ENCODE measurements at regions not wholly inside any gene's neighbourhood (a gene's known extent, or its start where the extent isn't known, plus 50 kb on each side); places are given as distances from the start of the nearest gene placed in this dataset.

- TF ChIP-seq CTCF (IDR thresholded peaks at IDR 0.05; ENCODE audit: poor library complexity, severe bottlenecking) = no peak
- no peak for TF ChIP-seq SMC3 (conservative IDR thresholded peaks at IDR 0.05; ENCODE audit: poor library complexity)
- TF ChIP-seq MXI1 (conservative IDR thresholded peaks at IDR 0.05; ENCODE audit: poor library complexity, severe bottlenecking) = no peak
- no peak for TF ChIP-seq RAD21 (conservative IDR thresholded peaks at IDR 0.05)
- Histone ChIP-seq H3K79me2 (replicated peaks; ENCODE audit: insufficient read depth, low read length) (no peaks in the 10 kb centered on the region), H3K9me3 (ENCODE audit: low read length) (no peaks in the 10 kb centered on the region), H3K9ac (ENCODE audit: low read length) (no peak overlapping the region), H3K9me2 (ENCODE audit: insufficient read depth, low read length) (no peaks in the 10 kb centered on the region), H2AFZ (ENCODE audit: low read depth, low read length) (no peak overlapping the region), H3K27me3 (ENCODE audit: insufficient read depth, low read depth, low read length) (no peaks in the 10 kb centered on the region), H3K36me3 (ENCODE audit: insufficient read depth, low read length) (no peaks in the 10 kb centered on the region), H3F3A (ENCODE audit: insufficient read depth, low read length, poor library complexity, severe bottlenecking) (no peaks in the 10 kb centered on the region), H3K4me2 (ENCODE audit: low read length) (no peak overlapping the region), H3K4me3 (ENCODE audit: low read length) (no peak overlapping the region), H3K27ac (ENCODE audit: low read length) (no peak overlapping the region), H4K20me1 (ENCODE audit: insufficient read depth) (no peaks in the 10 kb centered on the region)
Observed at GRCh38 chr2:234275515-234275914, 221.4 kb downstream of the ARL4C start.

GRCh38 chr2:234273887-234274584 lies 222.8 kb downstream of the ARL4C start:
- H3K79me2 ChIP-seq (replicated peaks; ENCODE audit: insufficient read depth, low read length) = no peaks in the 10 kb centered on the region
- TF ChIP-seq REST (IDR thresholded peaks at IDR 0.05; ENCODE audit: borderline replicate concordance) = no peak
- no peak for TF ChIP-seq EP300 (conservative IDR thresholded peaks at IDR 0.05; ENCODE audit: poor library complexity, severe bottlenecking)
- TF ChIP-seq TAF1 (IDR thresholded peaks at IDR 0.05; ENCODE audit: low read depth) = no peak
- no peak for TF ChIP-seq MXI1 (conservative IDR thresholded peaks at IDR 0.05; ENCODE audit: poor library complexity, severe bottlenecking)
- TF ChIP-seq SMC3 (conservative IDR thresholded peaks at IDR 0.05; ENCODE audit: poor library complexity) = no peak
- TF ChIP-seq CTCF (IDR thresholded peaks at IDR 0.05; ENCODE audit: poor library complexity, severe bottlenecking) = no peak
- TF ChIP-seq RAD21 (conservative IDR thresholded peaks at IDR 0.05) = no peak
- TF ChIP-seq EZH2 (IDR thresholded peaks at IDR 0.05; ENCODE audit: borderline replicate concordance, insufficient read depth, low read length, poor library complexity, severe bottlenecking) = no peak
- TF ChIP-seq POLR2AphosphoS5 (IDR thresholded peaks at IDR 0.05) = no peak
- H3K4me3 ChIP-seq (ENCODE audit: low read length) = no peak overlapping the region
- no peaks in the 10 kb centered on the region for H4K20me1 ChIP-seq (ENCODE audit: insufficient read depth)
- no peaks in the 10 kb centered on the region for H3K9me2 ChIP-seq (ENCODE audit: insufficient read depth, low read length)
- no peak overlapping the region for H2AFZ ChIP-seq (ENCODE audit: low read depth, low read length)
- no peak overlapping the region for H3K9ac ChIP-seq (ENCODE audit: low read length)
- no peaks in the 10 kb centered on the region for H3F3A ChIP-seq (ENCODE audit: insufficient read depth, low read length, poor library complexity, severe bottlenecking)
- H3K27me3 ChIP-seq (ENCODE audit: insufficient read depth, low read depth, low read length) = no peaks in the 10 kb centered on the region
- H3K9me3 ChIP-seq (ENCODE audit: low read length) = no peaks in the 10 kb centered on the region
- H3K27ac ChIP-seq (ENCODE audit: low read length) = no peak overlapping the region
- no peak overlapping the region for H3K4me2 ChIP-seq (ENCODE audit: low read length)
- H3K36me3 ChIP-seq (ENCODE audit: insufficient read depth, low read length) = no peaks in the 10 kb centered on the region
